Stimulated activated CD8-positive, alpha-beta memory T cell treated with anti-CD3 and anti-CD28 coated beads, Interleukin-12 subunit alpha, Interleukin-12 subunit beta, amount 100 ng/mL, for 24 hours (primary cell): ENCODE measurements at regions not wholly inside any gene's neighbourhood (a gene's known extent, or its start where the extent isn't known, plus 50 kb on each side); places are given as distances from the start of the nearest gene placed in this dataset.
A peak's percentile ranks its signal among the peaks of the same experiment; 100 is the strongest.

Source experiments
- DNase-seq: peaks from one replicate; pipeline ENCODE4 v3.0.0-alpha.2; 2020; ENCODE audit errors: extremely low read depth

DNA sequence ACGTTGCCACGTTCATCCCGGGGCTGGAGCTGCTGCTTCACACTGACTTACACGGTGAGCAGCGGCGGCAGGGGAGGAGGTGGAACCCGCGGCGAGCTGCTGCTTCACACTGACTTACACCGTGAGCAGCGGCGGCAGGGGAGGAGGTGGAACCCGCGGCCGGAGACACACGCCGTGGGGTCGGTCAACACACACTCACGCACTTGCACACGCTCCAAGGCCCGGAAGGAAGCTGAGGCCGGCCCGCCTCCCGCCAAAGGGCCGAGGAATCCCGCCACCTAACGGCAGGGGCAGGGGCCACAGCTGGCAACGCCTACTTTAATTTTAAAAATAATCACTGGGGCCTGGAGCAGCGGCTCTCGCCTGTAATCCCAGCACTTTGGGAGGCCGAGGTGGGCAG, 94.4 kb upstream of the FOXC1 start:
- DNase-seq: no peak

DNA sequence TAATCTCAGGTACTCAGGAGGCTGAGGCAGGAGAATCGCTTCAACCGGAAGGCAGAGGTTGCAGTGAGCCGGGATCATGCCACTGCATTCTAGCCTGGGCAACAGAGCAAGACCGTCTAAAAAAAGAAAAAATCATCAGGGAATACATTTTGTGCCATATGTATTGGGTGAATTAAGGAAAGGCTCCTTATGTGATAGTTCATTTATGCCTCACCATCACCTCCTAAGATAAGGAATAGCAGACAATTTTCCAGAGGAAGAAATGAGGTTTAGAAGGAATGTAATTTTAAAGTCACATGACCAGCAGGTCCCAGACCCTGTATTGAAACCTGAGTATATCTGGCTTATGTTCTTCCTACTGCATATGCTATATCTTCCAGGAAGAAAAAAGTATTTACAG, 93.9 kb upstream of the FOXC1 start:
- no peak for DNase-seq

GRCh38 chr6:1516742-1517520, 92.8 kb upstream of the FOXC1 start:
- no peak for DNase-seq

- no peak for DNase-seq
Observed at GRCh38 chr6:1518855-1519254, 90.9 kb upstream of the FOXC1 start.

- DNase-seq: no peak
Observed at GRCh38 chr6:1519597-1519996, 90.1 kb upstream of the FOXC1 start.

- no peak for DNase-seq
Observed at GRCh38 chr6:1522779-1523178, 86.9 kb upstream of the FOXC1 start.

DNA sequence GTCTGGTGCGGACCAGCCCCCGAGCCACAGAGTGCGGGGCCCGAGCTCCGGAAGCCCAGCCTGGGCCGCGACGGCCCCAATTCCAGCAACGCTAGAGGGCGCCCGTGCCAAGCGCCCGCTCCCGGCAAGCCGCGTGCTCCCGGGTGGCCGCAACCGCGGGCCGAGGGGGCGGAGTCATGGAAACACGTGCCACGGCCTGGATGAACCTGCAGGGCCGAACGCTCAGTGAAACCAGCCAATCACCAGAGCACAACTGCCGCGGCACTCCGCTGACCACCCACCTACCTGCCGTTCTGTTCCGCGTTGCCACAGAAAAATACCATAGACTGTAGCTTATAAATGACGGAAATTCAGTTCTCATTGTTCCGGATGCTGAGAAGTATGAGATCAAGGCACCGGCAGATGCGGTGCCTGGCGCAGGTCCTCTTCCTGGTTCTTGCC, 85.7 kb upstream of the FOXC1 start:
- peak; percentile 50 for DNase-seq

GRCh38 chr6:1525364-1526038, 84.2 kb upstream of the FOXC1 start:
- DNase-seq: no peak

DNA sequence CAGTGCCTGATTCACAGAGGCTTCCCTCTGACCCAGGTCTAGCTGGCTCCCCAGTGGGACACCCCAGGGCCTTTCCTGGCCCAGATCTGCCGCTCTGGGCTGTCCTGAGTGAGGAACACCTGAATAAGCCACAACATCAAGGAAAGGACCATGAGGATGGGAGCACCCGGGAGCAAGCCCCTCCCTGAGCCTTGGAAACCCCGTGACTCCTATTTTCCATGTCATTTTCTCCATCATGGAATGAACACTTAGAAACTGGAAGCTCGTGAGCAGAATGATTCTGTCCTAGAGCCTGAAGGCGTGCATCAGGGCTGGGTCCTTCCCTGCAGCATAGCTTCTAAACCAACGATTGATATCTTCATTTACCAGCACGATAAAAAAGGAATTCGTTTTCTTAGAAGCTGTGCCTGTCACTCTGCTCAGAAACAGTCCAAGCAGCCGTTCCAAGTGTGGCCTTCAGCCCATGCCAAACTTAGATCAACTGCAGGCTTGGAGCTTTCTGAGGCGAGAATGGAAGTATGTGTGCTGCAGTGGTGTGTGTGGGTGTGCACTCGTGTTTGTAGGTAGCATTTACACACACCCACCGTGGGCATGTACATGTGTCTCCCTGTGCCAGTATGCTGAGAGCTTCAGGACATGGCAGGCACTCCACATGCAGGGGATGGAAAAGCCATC, 83.2 kb upstream of the FOXC1 start:
- no peak for DNase-seq

GRCh38 chr6:1527073-1527457, 82.7 kb upstream of the FOXC1 start:
- DNase-seq: no peak

DNA sequence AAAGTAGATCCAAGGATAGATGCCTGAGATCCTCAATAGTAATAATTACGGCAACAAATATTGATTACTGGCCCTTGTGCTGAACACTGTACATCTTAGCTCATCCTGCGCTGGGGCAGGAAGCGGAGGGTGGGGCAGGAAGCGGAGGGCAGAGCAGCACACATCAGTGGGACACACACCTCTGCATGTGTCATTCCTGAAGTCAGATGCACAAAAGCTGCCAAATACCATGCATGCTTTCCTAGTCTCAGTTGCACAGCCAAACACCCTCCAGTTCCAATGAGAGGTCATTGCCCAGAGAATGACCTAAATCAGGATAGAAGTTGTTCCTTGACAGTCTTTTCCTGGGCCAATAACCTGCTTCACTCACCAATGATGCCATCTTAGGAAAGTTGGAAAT, 74.4 kb upstream of the FOXC1 start:
- DNase-seq: no peak

DNA sequence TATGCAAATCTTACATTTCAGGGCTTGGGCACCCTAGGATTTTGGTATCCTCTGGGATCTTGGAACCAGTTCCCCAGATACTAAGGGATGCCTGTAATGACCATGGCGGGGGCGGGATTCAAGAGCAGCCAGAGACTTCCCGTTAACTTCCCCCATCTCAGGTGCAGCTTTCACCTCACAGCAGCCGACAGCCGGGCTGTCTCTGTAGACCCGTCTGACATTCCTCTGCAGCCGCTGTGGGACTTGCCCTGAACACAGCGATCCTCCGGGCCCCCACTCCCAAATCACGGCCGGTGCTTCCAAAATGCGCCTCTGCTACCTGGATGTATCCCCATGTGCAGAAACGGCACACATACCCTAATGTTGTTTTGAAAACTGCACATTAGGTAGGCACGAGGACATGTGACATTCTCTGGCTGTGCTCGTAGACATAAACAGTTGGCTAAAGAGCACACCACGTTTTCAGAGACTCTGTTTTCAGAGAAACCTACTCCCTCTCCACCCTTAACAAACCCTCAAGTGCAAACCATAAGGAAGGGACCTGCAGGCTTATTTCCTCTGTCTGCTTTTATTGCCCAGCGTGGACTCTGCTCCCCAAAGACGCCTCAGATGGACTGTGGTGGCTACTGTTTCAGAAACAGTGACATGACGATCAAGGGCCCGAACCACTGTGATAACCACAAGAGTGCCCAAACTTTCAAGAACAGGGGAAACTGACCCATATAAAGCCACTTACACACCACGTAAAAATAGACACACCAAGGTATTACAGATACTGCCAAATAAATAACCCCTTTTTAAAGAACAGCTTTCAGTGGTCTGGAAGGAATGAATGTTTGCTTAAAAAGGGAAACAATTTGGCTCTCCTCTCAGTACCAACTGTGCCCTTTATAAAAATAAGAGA, 72.9 kb upstream of the FOXC1 start:
- no peak for DNase-seq

DNA sequence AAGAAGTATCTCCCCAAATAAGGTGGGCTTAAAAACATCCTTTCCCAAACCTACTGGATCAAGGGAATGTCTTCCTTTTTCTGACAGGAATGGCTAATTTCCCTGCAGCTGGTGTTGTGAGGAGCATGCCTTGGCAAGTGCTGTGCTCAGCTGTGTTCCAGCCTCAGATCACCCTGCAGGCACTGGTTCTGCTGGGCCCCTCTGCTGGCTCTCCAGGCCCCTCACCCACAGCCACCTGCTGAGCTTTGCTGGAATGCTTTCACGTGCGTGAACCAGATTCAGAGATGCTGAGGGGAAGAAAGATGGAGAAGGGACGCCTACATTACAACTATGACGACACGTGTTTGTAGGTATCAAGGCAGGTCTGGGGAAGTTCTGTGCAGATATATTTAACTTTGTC, 71.3 kb upstream of the FOXC1 start:
- no peak for DNase-seq

GRCh38 chr6:1538810-1539478, 70.8 kb upstream of the FOXC1 start:
- no peak for DNase-seq

- DNase-seq: no peak
Observed at GRCh38 chr6:1540864-1541521, 68.7 kb upstream of the FOXC1 start.

DNA sequence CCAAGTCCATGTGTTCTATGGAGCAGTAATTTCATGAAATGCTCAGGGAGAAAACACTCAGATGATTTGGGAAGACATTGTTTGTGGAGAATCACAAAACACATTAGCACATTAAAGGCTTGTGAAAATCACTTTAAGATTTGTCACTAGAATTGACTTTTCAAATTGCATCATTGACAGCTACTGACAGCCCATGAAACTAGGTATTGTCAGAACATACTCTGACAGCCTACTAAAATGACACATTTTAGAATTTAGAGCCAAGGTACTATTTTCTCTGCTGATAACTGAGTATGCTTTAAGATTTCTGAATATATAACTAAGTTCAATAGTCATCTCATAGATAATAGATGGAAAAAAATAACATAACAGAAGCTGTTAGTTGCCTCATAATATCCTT, 67.4 kb upstream of the FOXC1 start:
- DNase-seq: no peak

- DNase-seq: no peak
Observed at GRCh38 chr6:1542764-1543163, 67.0 kb upstream of the FOXC1 start.

DNA sequence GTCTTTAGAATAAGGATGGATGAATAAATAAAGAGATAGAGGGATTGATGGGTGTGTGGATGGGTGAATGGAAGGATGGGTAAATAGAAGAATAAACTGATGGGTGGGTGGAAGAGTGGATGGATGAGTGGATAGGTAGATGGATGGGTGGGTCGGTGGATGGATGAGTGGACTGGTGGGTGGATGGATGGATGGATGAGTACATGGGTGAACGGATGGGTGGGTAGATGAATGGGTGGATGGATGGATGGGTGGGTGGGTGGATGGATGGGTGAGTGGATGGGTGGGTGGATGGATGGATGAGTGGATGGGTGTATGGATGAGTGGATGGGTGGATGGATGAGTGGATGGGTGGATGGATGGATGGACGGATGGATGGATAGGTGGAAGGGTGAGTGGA, 65.7 kb upstream of the FOXC1 start:
- no peak for DNase-seq

GRCh38 chr6:1544603-1545002, 65.1 kb upstream of the FOXC1 start:
- DNase-seq: no peak

DNA sequence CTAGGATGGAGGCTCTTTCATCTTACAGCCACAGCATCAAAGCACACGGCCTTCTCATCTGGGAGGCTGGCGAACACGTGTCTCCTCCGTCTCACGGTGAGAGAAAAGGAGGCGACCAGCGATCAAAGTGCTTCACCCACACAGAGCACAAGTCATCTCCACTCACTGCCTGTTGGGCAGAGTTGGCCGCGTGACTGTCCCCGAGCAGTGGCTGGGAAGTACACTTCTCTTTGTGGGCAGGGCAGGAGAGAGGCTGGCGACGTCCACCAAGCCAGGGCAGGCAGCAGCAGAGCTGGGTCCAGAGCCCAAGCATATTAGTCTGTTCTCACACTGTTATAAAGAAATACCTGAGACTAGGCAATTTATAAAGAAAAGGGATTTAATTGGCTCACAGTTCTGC, 64.1 kb upstream of the FOXC1 start:
- DNase-seq: no peak

DNA sequence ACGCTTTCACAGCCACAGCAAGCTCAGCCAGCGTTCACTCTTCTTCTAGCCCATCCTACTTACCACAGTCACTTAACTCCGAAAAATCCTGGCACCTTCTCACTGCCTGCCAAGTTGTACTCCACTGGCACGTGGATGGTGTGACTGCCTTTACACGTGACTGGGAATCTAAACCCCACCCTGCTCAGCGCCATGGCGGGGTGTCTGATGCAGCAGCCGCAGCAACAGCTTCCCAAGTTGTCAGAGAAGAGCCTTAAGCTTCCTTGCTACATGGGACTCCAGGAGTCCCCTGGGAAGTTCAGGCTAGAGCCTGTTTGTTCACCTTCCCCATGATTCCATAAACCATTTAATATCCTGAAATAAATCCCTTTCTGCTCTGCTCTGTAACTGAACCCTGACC, 61.9 kb upstream of the FOXC1 start:
- DNase-seq: no peak
